Sigmoid colon (tissue), 4 donors: ENCODE measurements at regions not wholly inside any gene's neighbourhood (a gene's known extent, or its start where the extent isn't known, plus 50 kb on each side); places are given as distances from the start of the nearest gene placed in this dataset.

Source experiments
- CTCF ChIP-seq, 4 experiments: fragments of 450-650 bp in 3 of 4; fragments of 200-600 bp in 1 of 4; IDR thresholded peaks; one replicate each; pipeline ENCODE4 v1.5.1; 2016 to 2019; ENCODE audit warnings: antibody characterized with exemption in 4 of 4, mild to moderate bottlenecking in 3 of 4, moderate library complexity in 2 of 4
- EP300 ChIP-seq, 4 donors: sonication (generic); formaldehyde crosslinking; IDR thresholded peaks; one replicate each; pipeline ENCODE4 v1.6.1; 2017; ENCODE audit warnings: antibody characterized with exemption in 4 of 4
- POLR2A ChIP-seq, 2 donors: fragments of 450-650 bp; IDR thresholded peaks; one replicate each; pipeline ENCODE4 v1.6.1; 2016; ENCODE audit warnings: antibody characterized with exemption in 2 of 2, mild to moderate bottlenecking in 2 of 2, moderate library complexity in 2 of 2
- POLR2AphosphoS5 ChIP-seq, 4 donors: sonication (generic); formaldehyde crosslinking; IDR thresholded peaks; one replicate each; pipeline ENCODE4 v1.6.1; 2017; ENCODE audit warnings: antibody characterized with exemption in 4 of 4

GRCh38 chr9:120198027-120198426 lies 381.9 kb downstream of the CDK5RAP2 start:
- no peak for TF ChIP-seq CTCF (IDR thresholded peaks at IDR 0.05)
- no peak for TF ChIP-seq POLR2AphosphoS5 (IDR thresholded peaks at IDR 0.05)
- no peak for TF ChIP-seq POLR2A (IDR thresholded peaks at IDR 0.05)
- no peak for TF ChIP-seq EP300 (IDR thresholded peaks at IDR 0.05)
